Ascending aorta (tissue), 2 donors: ENCODE measurements at regions not wholly inside any gene's neighbourhood (a gene's known extent, or its start where the extent isn't known, plus 50 kb on each side); places are given as distances from the start of the nearest gene placed in this dataset.

ENCODE experiments used
- DNase-seq, 2 donors: peaks; one replicate each; pipeline ENCODE4 v3.0.0-alpha.2; 2019; ENCODE audit warnings: low spot score in 2 of 2
- H3K27ac ChIP-seq, 2 donors: fragments of 200-600 bp; sonication (generic); one replicate each; pipeline ENCODE4 v1.5.1; 2016 to 2017; ENCODE audit warnings: mild to moderate bottlenecking in 1 of 2
- H3K27me3 ChIP-seq: fragments of 200-600 bp; sonication (generic); one replicate; pipeline ENCODE4 v1.5.1; 2017
- H3K36me3 ChIP-seq, 2 donors: fragments of 200-600 bp; sonication (generic); one replicate each; pipeline ENCODE4 v1.5.1; 2016
- H3K4me1 ChIP-seq, 2 donors: fragments of 200-600 bp; sonication (generic); one replicate each; pipeline ENCODE4 v1.5.1; 2016 to 2017; ENCODE audit warnings: mild to moderate bottlenecking in 1 of 2
- H3K4me3 ChIP-seq, 2 donors: fragments of 200-600 bp; sonication (generic); one replicate each; pipeline ENCODE4 v1.5.1; 2016 to 2017; ENCODE audit warnings: mild to moderate bottlenecking in 1 of 2
- H3K9me3 ChIP-seq, 2 donors: fragments of 200-600 bp; sonication (generic); one replicate each; pipeline ENCODE4 v1.5.1; 2016
- CTCF ChIP-seq, 3 experiments: fragments of 200-600 bp in 2 of 3; fragments of 450-650 bp in 1 of 3; sonication (generic) in 2 of 3; IDR thresholded peaks; one replicate each; pipeline ENCODE4 v1.5.1; 2016 to 2019; ENCODE audit warnings: antibody characterized with exemption in 3 of 3, mild to moderate bottlenecking in 1 of 3, moderate library complexity in 1 of 3
- intact Hi-C: fragments of 100-400 bp; cut with DNase I; formaldehyde crosslinking; loops from one replicate; pipeline ENCODE4 v1.15.1; 2023

GRCh38 chr2:239716536-239717318 is 308.4 kb downstream of the NDUFA10 start:
- TF ChIP-seq CTCF (IDR thresholded peaks at IDR 0.05), result no peak
- Histone ChIP-seq H3K36me3 (no peaks in the 10 kb centered on the region), H3K9me3 (peaks cover 0 to 4% of the 10 kb centered on the region in 2 donors), H3K27me3 (no peaks in the 10 kb centered on the region), H3K27ac (peak overlapping the region in 1 of 2 donors; percentile 5), H3K4me1 (no peaks in the 10 kb centered on the region), H3K4me3 (no peak overlapping the region)
- intact Hi-C loops, result no loop called here
- DNase-seq, result peak in 1 of 2 donors; percentile 63

GRCh38 chr2:239716009-239716408 is 309.1 kb downstream of the NDUFA10 start:
- Histone ChIP-seq H3K4me1 (no peaks in the 10 kb centered on the region), H3K27me3 (no peaks in the 10 kb centered on the region), H3K4me3 (no peak overlapping the region), H3K27ac (peak overlapping the region in 1 of 2 donors; percentile 5), H3K9me3 (peaks cover 4% of the 10 kb centered on the region in 2 donors), H3K36me3 (no peaks in the 10 kb centered on the region)
- no peak for DNase-seq
- intact Hi-C loops, result no loop called here
- TF ChIP-seq CTCF (IDR thresholded peaks at IDR 0.05), result peak in 1 of 3 experiments; percentile 4

- intact Hi-C loops, result no loop called here
- Histone ChIP-seq H3K27ac (no peak overlapping the region), H3K9me3 (peaks cover 4% of the 10 kb centered on the region in 2 donors), H3K4me1 (no peaks in the 10 kb centered on the region), H3K4me3 (no peak overlapping the region), H3K36me3 (no peaks in the 10 kb centered on the region), H3K27me3 (no peaks in the 10 kb centered on the region)
- no peak for TF ChIP-seq CTCF (IDR thresholded peaks at IDR 0.05)
- DNase-seq, result peak in 1 of 2 donors; percentile 44
These were observed 309.5 kb downstream of the NDUFA10 start for GRCh38 chr2:239715606-239716005.

- TF ChIP-seq CTCF (IDR thresholded peaks at IDR 0.05), result no peak
- no peaks in the 10 kb centered on the region for H3K36me3 ChIP-seq
- DNase-seq, result peak in 1 of 2 donors; percentile 56
- H3K27ac ChIP-seq, result no peak overlapping the region
- H3K27me3 ChIP-seq, result no peaks in the 10 kb centered on the region
- peaks cover 4% of the 10 kb centered on the region in 2 donors for H3K9me3 ChIP-seq
- intact Hi-C loops, result no loop called here
- H3K4me3 ChIP-seq, result no peak overlapping the region
- no peaks in the 10 kb centered on the region for H3K4me1 ChIP-seq
These were observed 309.9 kb downstream of the NDUFA10 start for GRCh38 chr2:239715202-239715601.

- H3K27ac ChIP-seq, result no peak overlapping the region
- no peaks in the 10 kb centered on the region for H3K4me1 ChIP-seq
- H3K9me3 ChIP-seq, result peaks cover 4% of the 10 kb centered on the region in 2 donors
- no peak for TF ChIP-seq CTCF (IDR thresholded peaks at IDR 0.05)
- DNase-seq, result peak in 1 of 2 donors; percentile 50
- H3K4me3 ChIP-seq, result no peak overlapping the region
- H3K36me3 ChIP-seq, result no peaks in the 10 kb centered on the region
- intact Hi-C loops, result no loop called here
- H3K27me3 ChIP-seq, result no peaks in the 10 kb centered on the region
These were observed 311.0 kb downstream of the NDUFA10 start for GRCh38 chr2:239714116-239714515.
